Loucy (cell line): ENCODE measurements at regions not wholly inside any gene's neighbourhood (a gene's known extent, or its start where the extent isn't known, plus 50 kb on each side); places are given as distances from the start of the nearest gene placed in this dataset.

Experiments
- CTCF ChIP-seq: fragments of 200-600 bp; sonication (generic); conservative IDR thresholded peaks from 2 replicates; pipeline ENCODE4 v1.5.1; 2014; ENCODE audit warnings: mild to moderate bottlenecking, antibody characterized with exemption, low read length
- EZH2phosphoT487 ChIP-seq: fragments of 200-600 bp; IDR thresholded peaks from 2 replicates; pipeline ENCODE4 v1.6.1; 2018; ENCODE audit warnings: antibody characterized with exemption, mild to moderate bottlenecking, moderate library complexity, borderline replicate concordance

- TF ChIP-seq CTCF (no peak), EZH2phosphoT487 (no peak)
Observed at GRCh38 chr5:119968690-119969089, 339.3 kb downstream of the FAM170A start.
